Activated CD8-positive, alpha-beta T cell treated with anti-CD3 and anti-CD28 coated beads, Interleukin-2, amount 10 ng/mL, durations not matched to agents 7 days and 5 days (primary cell): ENCODE measurements at regions not wholly inside any gene's neighbourhood (a gene's known extent, or its start where the extent isn't known, plus 50 kb on each side); places are given as distances from the start of the nearest gene placed in this dataset.

Experiments used
- ATAC-seq: fragments of 150-1000 bp; cut with Tn5 transposase; one replicate; pipeline ENCODE4 v1.10.0; 2021; ENCODE audit warnings: moderate library complexity
- CTCF ChIA-PET: fragments of 350-600 bp; sonication (Branson Sonifier 250); formaldehyde crosslinking; loops from one replicate; lab custom pipeline; 2021; ENCODE audit warnings: antibody characterized with exemption; lab: Charles Lee
- POLR2A ChIA-PET: fragments of 350-600 bp; sonication (Branson Sonifier 250); formaldehyde crosslinking; loops from one replicate; lab custom pipeline; 2021; ENCODE audit warnings: antibody characterized with exemption; lab: Charles Lee
- DNase-seq: peaks from one replicate; pipeline ENCODE4 v3.0.0-alpha.2; 2020
- H3K27ac Mint-ChIP-seq: one replicate; pipeline ENCODE4 v1.8.0; 2021; ENCODE audit warnings: mild to moderate bottlenecking, mixed read lengths
- H3K27me3 Mint-ChIP-seq: one replicate; pipeline ENCODE4 v1.8.0; 2021; ENCODE audit warnings: low read depth, mixed read lengths
- H3K36me3 Mint-ChIP-seq: one replicate; pipeline ENCODE4 v1.8.0; 2021; ENCODE audit warnings: low read depth, mixed read lengths
- H3K4me1 Mint-ChIP-seq: one replicate; pipeline ENCODE4 v1.8.0; 2021; ENCODE audit warnings: low read depth, mixed read lengths
- H3K4me3 Mint-ChIP-seq: one replicate; pipeline ENCODE4 v1.8.0; 2021; ENCODE audit warnings: mild to moderate bottlenecking, mixed read lengths
- H3K9me3 Mint-ChIP-seq: one replicate; pipeline ENCODE4 v1.8.0; 2022; ENCODE audit warnings: mixed read lengths; ENCODE audit not compliant: insufficient read depth

DNA sequence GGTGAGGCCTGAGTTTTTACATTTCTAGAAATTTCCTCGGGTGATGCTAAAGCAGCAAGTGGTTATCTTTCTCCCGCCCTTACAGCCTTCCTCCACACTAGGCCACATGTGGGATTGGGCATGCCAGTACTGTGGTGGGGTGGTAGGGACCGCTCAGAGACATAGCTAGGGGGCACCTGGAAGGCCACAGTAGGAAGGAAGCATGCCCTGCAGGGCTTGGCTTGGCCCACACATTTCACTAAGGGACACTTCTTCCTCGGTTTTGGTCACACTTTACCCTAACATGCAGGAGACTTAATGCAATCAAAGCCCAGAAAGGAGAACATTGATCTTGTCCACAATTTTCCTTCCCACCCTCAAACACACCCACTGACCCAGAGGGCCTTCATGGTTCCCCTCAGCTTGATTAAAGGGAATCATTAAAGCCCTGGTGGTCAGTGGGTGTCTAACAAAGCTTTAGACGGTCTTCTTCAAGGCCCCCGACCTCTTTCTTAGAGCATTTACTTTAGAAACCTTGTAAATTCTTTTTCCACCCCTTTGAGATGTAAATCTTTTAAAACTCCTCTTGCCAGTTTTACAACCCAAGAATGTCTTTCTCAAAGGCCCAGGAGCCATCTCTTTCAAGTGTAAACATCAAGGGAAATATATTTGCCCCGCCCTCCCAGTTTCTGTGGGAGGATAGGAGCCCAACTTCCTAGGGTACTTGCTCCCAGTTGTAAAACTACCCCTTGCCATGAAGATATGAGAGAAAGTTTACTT is 246.4 kb upstream of the PTBP2 start:
- H3K27me3 Mint-ChIP-seq = no peaks in the 10 kb centered on the region
- H3K36me3 Mint-ChIP-seq = no peaks in the 10 kb centered on the region
- ATAC-seq = no peak
- ChIA-PET POLR2A (no interaction called here), CTCF (no interaction called here)
- H3K4me3 Mint-ChIP-seq = no peak overlapping the region
- no peaks in the 10 kb centered on the region for H3K9me3 Mint-ChIP-seq
- H3K4me1 Mint-ChIP-seq = no peaks in the 10 kb centered on the region
- no peak overlapping the region for H3K27ac Mint-ChIP-seq
- DNase-seq = no peak

DNA sequence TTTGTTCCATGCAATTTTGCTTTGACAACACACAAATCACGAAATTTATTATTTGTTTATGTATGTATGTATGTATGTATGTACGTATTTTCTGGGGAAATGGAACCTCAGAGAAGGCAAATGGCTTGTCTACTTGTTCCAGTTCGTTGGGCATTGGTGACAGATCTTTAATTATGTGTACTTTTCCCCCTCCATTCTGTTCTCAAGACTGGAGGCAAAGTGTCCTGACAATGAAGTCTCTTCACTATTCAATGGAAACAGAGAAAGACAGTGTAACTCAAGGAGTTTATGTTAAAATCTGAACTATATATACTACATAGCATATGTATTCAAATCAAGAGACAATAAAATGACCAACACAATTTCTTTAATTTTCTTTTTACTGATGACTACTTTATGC is 245.7 kb upstream of the PTBP2 start:
- no peak overlapping the region for H3K4me3 Mint-ChIP-seq
- POLR2A ChIA-PET = no interaction called here
- no peaks in the 10 kb centered on the region for H3K27me3 Mint-ChIP-seq
- H3K27ac Mint-ChIP-seq = no peak overlapping the region
- DNase-seq (no peak), ATAC-seq (no peak)
- H3K9me3 Mint-ChIP-seq = no peaks in the 10 kb centered on the region
- no peaks in the 10 kb centered on the region for H3K4me1 Mint-ChIP-seq
- CTCF ChIA-PET = no interaction called here
- no peaks in the 10 kb centered on the region for H3K36me3 Mint-ChIP-seq

DNA sequence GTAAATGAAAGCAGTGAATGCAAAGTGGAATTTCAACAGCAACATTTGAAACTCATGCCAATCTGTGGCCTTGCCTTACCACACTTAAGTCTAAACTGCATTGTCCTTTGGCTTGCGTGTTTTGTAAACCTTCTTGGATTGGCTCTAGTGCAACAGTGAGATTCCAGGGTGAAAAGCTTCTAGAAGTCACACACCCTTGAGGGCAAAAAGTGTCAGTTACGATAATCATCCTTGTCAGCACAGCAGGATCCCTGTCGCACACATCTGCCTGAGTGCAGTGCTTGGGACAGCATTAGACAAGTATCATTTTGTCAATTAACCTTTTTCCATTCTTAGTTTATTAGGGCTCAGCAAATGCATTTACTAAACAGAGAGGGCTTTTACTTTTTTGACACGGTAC is 243.4 kb upstream of the PTBP2 start:
- DNase-seq (no peak), ATAC-seq (no peak)
- Mint-ChIP-seq H3K4me3 (no peak overlapping the region), H3K27ac (no peak overlapping the region), H3K27me3 (no peaks in the 10 kb centered on the region), H3K4me1 (no peaks in the 10 kb centered on the region), H3K36me3 (no peaks in the 10 kb centered on the region), H3K9me3 (no peaks in the 10 kb centered on the region)
- POLR2A ChIA-PET = no interaction called here
- CTCF ChIA-PET = no interaction called here

DNA sequence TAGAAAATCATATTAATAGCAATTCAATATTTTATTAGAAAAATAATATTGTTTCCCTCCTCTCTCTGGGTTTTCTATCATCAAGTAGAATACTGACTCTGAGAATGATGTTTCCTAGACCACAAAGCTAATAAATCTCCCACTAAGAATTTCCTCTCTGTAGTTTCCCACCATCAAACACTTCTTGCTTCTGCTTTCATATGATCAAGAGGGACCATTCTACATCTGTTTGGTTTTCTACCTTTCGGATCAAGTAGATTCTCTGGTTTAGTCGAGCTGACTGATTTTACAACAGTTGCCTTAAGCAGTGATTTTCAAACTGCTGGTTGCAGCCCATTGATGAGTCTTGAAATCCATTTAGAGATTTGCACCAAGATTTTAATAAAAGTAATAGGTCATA is 240.2 kb upstream of the PTBP2 start:
- Mint-ChIP-seq H3K36me3 (no peaks in the 10 kb centered on the region), H3K27ac (no peak overlapping the region), H3K4me3 (no peak overlapping the region), H3K4me1 (no peaks in the 10 kb centered on the region), H3K27me3 (no peaks in the 10 kb centered on the region), H3K9me3 (no peaks in the 10 kb centered on the region)
- CTCF ChIA-PET = no interaction called here
- ATAC-seq (no peak), DNase-seq (no peak)
- POLR2A ChIA-PET = no interaction called here

DNA sequence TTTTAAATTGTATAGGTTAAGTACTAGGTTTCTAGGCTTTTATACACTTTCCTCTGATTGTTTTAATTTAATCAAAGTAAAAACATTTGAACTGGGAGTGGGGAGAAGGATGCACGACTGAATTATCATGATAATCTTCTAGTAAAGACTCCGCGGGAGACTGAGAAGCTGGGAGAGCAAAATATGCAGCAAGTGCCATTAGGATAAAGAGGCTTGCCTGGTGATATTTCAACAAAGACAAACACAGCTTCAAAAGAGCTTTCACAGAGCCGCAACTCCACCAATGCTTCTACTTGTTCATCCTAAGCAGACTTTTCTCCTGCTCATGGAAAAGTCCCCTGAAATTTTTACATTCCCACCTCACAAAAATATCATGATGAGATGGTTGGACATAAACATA is 239.0 kb upstream of the PTBP2 start:
- CTCF ChIA-PET = no interaction called here
- DNase-seq (no peak), ATAC-seq (no peak)
- Mint-ChIP-seq H3K9me3 (no peaks in the 10 kb centered on the region), H3K27me3 (no peaks in the 10 kb centered on the region), H3K27ac (no peak overlapping the region), H3K4me3 (no peak overlapping the region), H3K4me1 (no peaks in the 10 kb centered on the region), H3K36me3 (no peaks in the 10 kb centered on the region)
- POLR2A ChIA-PET = no interaction called here

DNA sequence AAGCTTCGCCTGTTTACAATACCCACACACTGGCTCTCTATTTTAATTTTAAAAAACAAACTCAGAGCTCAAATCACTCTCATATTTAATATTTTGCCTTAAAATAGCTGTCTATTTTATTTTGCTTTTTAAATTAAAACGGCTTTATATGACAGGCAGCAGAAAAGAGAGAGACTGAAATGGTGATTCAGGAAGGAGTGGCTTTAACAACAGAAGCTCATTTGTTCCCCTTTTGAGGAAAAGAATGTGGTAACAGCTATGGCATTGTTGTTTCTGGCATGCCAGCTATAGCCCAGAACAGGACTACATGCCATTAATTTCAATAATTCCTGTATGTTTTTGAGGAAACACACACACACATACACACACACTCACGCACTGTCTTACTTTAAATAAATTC is 234.2 kb upstream of the PTBP2 start:
- no peaks in the 10 kb centered on the region for H3K4me1 Mint-ChIP-seq
- no peak overlapping the region for H3K4me3 Mint-ChIP-seq
- POLR2A ChIA-PET = no interaction called here
- no peaks in the 10 kb centered on the region for H3K36me3 Mint-ChIP-seq
- DNase-seq (no peak), ATAC-seq (no peak)
- CTCF ChIA-PET = no interaction called here
- no peaks in the 10 kb centered on the region for H3K27me3 Mint-ChIP-seq
- no peaks in the 10 kb centered on the region for H3K9me3 Mint-ChIP-seq
- H3K27ac Mint-ChIP-seq = no peak overlapping the region

DNA sequence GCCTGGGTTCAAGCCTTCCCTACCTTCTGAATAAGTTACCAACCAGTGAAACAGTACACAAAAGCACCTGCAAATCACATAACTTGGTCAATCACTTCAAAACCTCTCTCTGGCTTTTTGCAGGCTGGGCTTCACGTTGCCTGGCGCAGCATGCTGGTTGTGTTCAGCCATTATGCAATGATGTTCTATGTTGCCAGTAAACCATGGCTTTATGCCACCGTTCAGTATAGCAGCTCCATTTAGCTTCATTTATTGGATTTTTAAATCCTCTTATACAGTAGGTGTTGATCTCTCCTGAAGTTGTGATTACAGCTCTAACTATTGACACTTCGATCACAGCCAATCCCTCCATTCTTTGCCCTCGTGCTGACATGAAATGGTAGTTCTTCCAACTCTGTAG is 233.6 kb upstream of the PTBP2 start:
- no peaks in the 10 kb centered on the region for H3K4me1 Mint-ChIP-seq
- H3K27me3 Mint-ChIP-seq = no peaks in the 10 kb centered on the region
- H3K36me3 Mint-ChIP-seq = no peaks in the 10 kb centered on the region
- no peak overlapping the region for H3K27ac Mint-ChIP-seq
- ChIA-PET CTCF (no interaction called here), POLR2A (no interaction called here)
- no peak overlapping the region for H3K4me3 Mint-ChIP-seq
- no peaks in the 10 kb centered on the region for H3K9me3 Mint-ChIP-seq
- DNase-seq = no peak
- ATAC-seq = no peak

DNA sequence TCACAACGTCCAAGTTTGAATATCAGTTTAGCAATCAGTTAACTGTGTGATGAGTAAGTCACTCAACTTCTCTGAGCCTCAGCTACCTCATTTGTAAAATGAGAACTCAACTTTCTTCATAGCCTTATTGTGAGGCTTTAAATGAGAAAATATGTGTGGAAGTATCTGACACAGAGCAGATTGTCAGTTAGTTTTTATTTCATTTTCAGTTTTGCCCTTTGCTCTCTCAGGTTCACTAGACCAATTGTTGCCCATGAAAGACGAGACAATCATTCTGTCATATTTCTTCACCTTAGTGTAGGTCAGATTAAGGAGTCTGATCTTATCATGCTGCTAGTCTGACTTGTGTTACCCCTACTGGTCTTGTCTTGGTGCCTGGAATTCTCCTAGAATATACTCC is 232.8 kb upstream of the PTBP2 start:
- ChIA-PET CTCF (no interaction called here), POLR2A (no interaction called here)
- no peaks in the 10 kb centered on the region for H3K4me1 Mint-ChIP-seq
- H3K9me3 Mint-ChIP-seq = no peaks in the 10 kb centered on the region
- no peak overlapping the region for H3K4me3 Mint-ChIP-seq
- ATAC-seq = no peak
- H3K27ac Mint-ChIP-seq = no peak overlapping the region
- no peak for DNase-seq
- H3K27me3 Mint-ChIP-seq = no peaks in the 10 kb centered on the region
- H3K36me3 Mint-ChIP-seq = no peaks in the 10 kb centered on the region

DNA sequence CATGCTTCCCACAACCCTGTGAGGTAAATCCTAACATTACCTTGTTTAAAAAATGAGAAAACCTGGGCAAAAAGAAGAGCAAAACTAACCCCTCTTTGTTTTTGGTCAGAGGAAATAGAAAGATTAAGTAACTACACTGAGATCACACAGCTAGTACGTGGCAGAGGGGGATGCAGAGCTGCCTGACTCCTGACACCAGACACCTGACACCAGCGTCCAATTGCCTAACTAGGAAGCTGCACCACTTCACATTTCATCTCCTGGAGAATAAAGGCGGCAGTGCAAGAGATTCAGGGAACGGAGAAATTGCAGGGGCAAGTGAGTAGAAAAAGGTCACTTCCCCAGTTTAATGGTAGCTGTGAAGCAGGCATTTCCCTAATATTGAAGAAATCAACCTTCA is 229.3 kb upstream of the PTBP2 start:
- ATAC-seq = no peak
- no peak overlapping the region for H3K4me3 Mint-ChIP-seq
- no peaks in the 10 kb centered on the region for H3K36me3 Mint-ChIP-seq
- no peak for DNase-seq
- no peaks in the 10 kb centered on the region for H3K4me1 Mint-ChIP-seq
- no peaks in the 10 kb centered on the region for H3K27me3 Mint-ChIP-seq
- no peaks in the 10 kb centered on the region for H3K9me3 Mint-ChIP-seq
- POLR2A ChIA-PET = no interaction called here
- no peak overlapping the region for H3K27ac Mint-ChIP-seq
- CTCF ChIA-PET = no interaction called here

DNA sequence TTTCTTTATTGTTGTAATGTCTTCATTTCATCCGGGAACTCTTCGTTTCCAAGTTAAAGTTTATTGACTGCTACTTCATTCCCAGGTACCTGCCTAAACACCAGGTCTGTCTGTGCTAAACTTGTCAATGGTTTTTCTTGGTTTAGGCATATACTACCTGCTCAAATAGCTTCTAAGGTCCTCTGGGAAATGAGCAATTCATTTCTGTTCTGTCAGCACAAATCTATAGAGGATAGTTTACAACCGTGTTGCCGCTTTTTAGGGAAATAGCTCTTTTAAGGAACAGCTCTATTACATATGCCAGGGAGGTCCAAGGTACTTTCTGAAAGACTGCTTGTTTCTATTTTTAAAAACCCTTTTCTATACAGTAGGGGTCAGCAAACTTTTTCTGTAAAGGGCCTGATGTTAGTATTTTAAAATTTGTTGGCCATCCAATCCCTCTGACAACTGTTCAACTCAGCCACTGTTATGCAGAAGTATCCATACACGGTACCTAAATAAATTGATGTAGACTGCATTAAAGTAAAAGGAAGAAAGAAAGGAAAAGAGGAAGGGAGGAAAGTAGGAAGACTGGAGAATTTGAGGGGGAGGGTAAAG is 222.7 kb upstream of the PTBP2 start:
- Mint-ChIP-seq H3K4me3 (no peak overlapping the region), H3K27me3 (peaks cover 2% of the 10 kb centered on the region), H3K27ac (no peak overlapping the region), H3K9me3 (no peaks in the 10 kb centered on the region), H3K36me3 (no peaks in the 10 kb centered on the region), H3K4me1 (no peaks in the 10 kb centered on the region)
- no peak for ATAC-seq
- CTCF ChIA-PET = no interaction called here
- POLR2A ChIA-PET = no interaction called here
- DNase-seq = no peak

DNA sequence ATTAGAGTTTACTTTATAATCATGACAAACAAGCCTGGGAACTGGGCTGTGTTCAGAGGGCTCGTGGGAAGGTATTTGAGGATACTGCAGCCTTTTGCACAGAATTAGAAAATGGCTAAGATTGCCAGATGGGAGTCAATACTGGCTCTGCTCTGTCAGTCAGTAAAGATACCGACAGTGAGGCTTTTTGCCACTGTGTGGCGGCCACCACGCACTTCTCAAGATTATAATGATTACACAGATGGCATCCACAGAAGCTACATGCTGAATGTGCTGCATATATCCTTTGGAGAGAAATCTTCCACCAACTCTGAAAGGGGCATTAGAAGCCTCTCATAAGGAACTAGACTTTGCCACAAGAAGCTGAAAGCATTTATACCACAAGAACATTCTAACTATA is 213.4 kb upstream of the PTBP2 start:
- Mint-ChIP-seq H3K27me3 (no peaks in the 10 kb centered on the region), H3K4me1 (no peaks in the 10 kb centered on the region), H3K36me3 (no peaks in the 10 kb centered on the region), H3K4me3 (no peak overlapping the region), H3K9me3 (no peaks in the 10 kb centered on the region), H3K27ac (no peak overlapping the region)
- DNase-seq (no peak), ATAC-seq (no peak)
- CTCF ChIA-PET = no interaction called here
- POLR2A ChIA-PET = no interaction called here

DNA sequence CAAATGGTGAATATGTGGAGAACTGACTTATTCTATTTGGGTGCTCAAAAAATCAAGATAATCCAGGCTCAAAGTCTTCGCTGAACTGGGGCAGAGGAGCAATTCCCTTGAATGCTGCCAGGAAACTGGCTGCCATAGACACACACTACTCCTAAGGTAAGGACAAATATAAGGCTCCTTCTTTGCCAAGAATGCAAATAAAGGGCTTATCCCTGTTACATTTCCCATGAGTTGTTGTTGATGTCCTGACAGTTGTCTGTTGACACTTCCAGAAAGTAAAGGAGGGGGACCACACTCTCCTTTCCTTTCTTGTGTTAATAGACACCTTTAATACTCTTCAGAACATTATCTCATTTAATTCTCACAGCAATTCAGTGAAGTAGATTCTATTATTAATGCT is 212.2 kb upstream of the PTBP2 start:
- no peak overlapping the region for H3K4me3 Mint-ChIP-seq
- no peaks in the 10 kb centered on the region for H3K36me3 Mint-ChIP-seq
- no peaks in the 10 kb centered on the region for H3K4me1 Mint-ChIP-seq
- no peak overlapping the region for H3K27ac Mint-ChIP-seq
- POLR2A ChIA-PET = no interaction called here
- no peaks in the 10 kb centered on the region for H3K9me3 Mint-ChIP-seq
- no peak for DNase-seq
- ATAC-seq = no peak
- CTCF ChIA-PET = no interaction called here
- no peaks in the 10 kb centered on the region for H3K27me3 Mint-ChIP-seq

DNA sequence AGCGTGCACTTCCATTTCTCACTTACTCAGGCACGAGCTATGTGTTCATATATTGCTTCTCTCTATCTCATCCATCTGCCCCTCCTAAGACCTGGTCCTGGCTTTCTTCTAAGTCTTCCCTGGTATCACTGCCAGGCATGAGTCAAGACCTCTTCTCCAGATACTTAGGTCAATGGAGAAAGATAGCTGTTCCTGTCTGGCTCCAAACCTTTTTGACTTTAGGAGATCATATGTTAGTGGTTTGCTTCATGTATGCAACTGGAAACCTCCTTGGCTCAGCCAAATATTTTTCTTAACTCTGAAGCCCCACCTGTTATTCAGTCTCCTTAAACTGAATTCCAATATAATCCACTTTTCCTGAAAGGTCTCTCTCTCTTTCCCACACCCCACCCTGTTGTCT is 211.6 kb upstream of the PTBP2 start:
- H3K9me3 Mint-ChIP-seq = no peaks in the 10 kb centered on the region
- no peaks in the 10 kb centered on the region for H3K36me3 Mint-ChIP-seq
- H3K27me3 Mint-ChIP-seq = no peaks in the 10 kb centered on the region
- ATAC-seq (no peak), DNase-seq (no peak)
- POLR2A ChIA-PET = no interaction called here
- CTCF ChIA-PET = no interaction called here
- H3K4me1 Mint-ChIP-seq = no peaks in the 10 kb centered on the region
- H3K27ac Mint-ChIP-seq = no peak overlapping the region
- H3K4me3 Mint-ChIP-seq = no peak overlapping the region
